Raji (cell line): ENCODE measurements at regions not wholly inside any gene's neighbourhood (a gene's known extent, or its start where the extent isn't known, plus 50 kb on each side); places are given as distances from the start of the nearest gene placed in this dataset.

Source experiments
- POLR2A ChIP-seq: IDR thresholded peaks from 2 replicates; pipeline ENCODE4 v1.6.1; 2011; ENCODE audit warnings: low read depth, low read length, control low read depth; ENCODE audit not compliant: insufficient read depth

- TF ChIP-seq POLR2A: no peak
These were observed 251.3 kb downstream of the ALX1 start for GRCh38 chr12:85531341-85531740.

GRCh38 chr12:85549640-85550039 lies 269.6 kb downstream of the ALX1 start:
- no peak for TF ChIP-seq POLR2A

GRCh38 chr12:85550924-85551323 lies 270.9 kb downstream of the ALX1 start:
- no peak for TF ChIP-seq POLR2A

GRCh38 chr12:85552461-85552860 lies 272.4 kb downstream of the ALX1 start:
- TF ChIP-seq POLR2A: no peak

GRCh38 chr12:85557850-85558249 lies 277.8 kb downstream of the ALX1 start:
- no peak for TF ChIP-seq POLR2A

GRCh38 chr12:85558684-85559083 lies 277.5 kb downstream of the RASSF9 start:
- no peak for TF ChIP-seq POLR2A

GRCh38 chr12:85559127-85559526 lies 277.1 kb downstream of the RASSF9 start:
- no peak for TF ChIP-seq POLR2A

- no peak for TF ChIP-seq POLR2A
These were observed 276.7 kb downstream of the RASSF9 start for GRCh38 chr12:85559536-85559935.

- no peak for TF ChIP-seq POLR2A
These were observed 273.4 kb downstream of the RASSF9 start for GRCh38 chr12:85562765-85563164.

GRCh38 chr12:85564786-85565185 lies 271.4 kb downstream of the RASSF9 start:
- TF ChIP-seq POLR2A: no peak

- no peak for TF ChIP-seq POLR2A
These were observed 267.7 kb downstream of the RASSF9 start for GRCh38 chr12:85568395-85569103.

- TF ChIP-seq POLR2A: no peak
These were observed 266.9 kb downstream of the RASSF9 start for GRCh38 chr12:85569261-85569660.

GRCh38 chr12:85572956-85573355 lies 263.3 kb downstream of the RASSF9 start:
- TF ChIP-seq POLR2A: no peak

GRCh38 chr12:85573635-85574214 lies 262.5 kb downstream of the RASSF9 start:
- TF ChIP-seq POLR2A: no peak

GRCh38 chr12:85574291-85574690 lies 261.9 kb downstream of the RASSF9 start:
- no peak for TF ChIP-seq POLR2A

GRCh38 chr12:85575120-85576096 lies 260.8 kb downstream of the RASSF9 start:
- TF ChIP-seq POLR2A: no peak

GRCh38 chr12:85580562-85581168 lies 255.5 kb downstream of the RASSF9 start:
- TF ChIP-seq POLR2A: no peak
